Gastrocnemius medialis (tissue), 4 donors: ENCODE measurements at regions not wholly inside any gene's neighbourhood (a gene's known extent, or its start where the extent isn't known, plus 50 kb on each side); places are given as distances from the start of the nearest gene placed in this dataset.

ENCODE experiments used
- POLR2A ChIP-seq, 2 donors: fragments of 450-650 bp; IDR thresholded peaks; one replicate each; pipeline ENCODE4 v1.6.1; 2017; ENCODE audit warnings: antibody characterized with exemption in 2 of 2, mild to moderate bottlenecking in 2 of 2, moderate library complexity in 2 of 2
- TF ChIP-seq, protein P1 (sequence below), 5 experiments: fragments of 450-650 bp in 3 of 5; fragments of 200-600 bp in 2 of 5; sonication (generic) in 2 of 5; IDR thresholded peaks in 4 of 5; conservative IDR thresholded peaks in 1 of 5; 1 replicate in 4 of 5; 2 replicates in 1 of 5; pipeline ENCODE4 v1.5.1; 2016 to 2019; ENCODE audit warnings: antibody characterized with exemption in 5 of 5, mild to moderate bottlenecking in 3 of 5, moderate library complexity in 3 of 5

DNA sequence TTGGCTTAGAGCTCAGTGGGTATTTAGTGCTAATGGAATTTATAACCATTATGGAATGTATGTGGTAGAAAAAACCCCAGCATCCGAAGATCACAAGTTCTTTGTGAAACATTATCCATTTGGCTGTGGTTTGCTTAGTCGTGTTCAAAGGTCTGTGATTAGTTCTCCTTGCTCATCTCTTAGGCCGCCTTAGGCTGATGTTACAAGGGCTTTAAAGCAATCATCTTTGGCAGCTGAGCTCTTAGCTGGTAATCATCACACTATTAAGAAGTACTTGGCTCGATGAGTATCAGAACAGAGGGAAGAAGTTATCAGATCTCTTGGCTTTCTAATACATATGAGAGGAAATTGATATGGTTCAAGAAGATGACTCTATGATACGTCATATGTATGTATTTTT lies 124.1 kb upstream of the E2F7 start:
- TF ChIP-seq, protein P1, sequence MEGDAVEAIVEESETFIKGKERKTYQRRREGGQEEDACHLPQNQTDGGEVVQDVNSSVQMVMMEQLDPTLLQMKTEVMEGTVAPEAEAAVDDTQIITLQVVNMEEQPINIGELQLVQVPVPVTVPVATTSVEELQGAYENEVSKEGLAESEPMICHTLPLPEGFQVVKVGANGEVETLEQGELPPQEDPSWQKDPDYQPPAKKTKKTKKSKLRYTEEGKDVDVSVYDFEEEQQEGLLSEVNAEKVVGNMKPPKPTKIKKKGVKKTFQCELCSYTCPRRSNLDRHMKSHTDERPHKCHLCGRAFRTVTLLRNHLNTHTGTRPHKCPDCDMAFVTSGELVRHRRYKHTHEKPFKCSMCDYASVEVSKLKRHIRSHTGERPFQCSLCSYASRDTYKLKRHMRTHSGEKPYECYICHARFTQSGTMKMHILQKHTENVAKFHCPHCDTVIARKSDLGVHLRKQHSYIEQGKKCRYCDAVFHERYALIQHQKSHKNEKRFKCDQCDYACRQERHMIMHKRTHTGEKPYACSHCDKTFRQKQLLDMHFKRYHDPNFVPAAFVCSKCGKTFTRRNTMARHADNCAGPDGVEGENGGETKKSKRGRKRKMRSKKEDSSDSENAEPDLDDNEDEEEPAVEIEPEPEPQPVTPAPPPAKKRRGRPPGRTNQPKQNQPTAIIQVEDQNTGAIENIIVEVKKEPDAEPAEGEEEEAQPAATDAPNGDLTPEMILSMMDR (IDR thresholded peaks at IDR 0.05 in 4 of 5, conservative IDR thresholded peaks at IDR 0.05 in 1 of 5): no peak
- TF ChIP-seq POLR2A (IDR thresholded peaks at IDR 0.05): no peak
